ENCODE measurements at regions not wholly inside any gene's neighbourhood (a gene's known extent, or its start where the extent isn't known, plus 50 kb on each side); places are given as distances from the start of the nearest gene placed in this dataset.

DNA sequence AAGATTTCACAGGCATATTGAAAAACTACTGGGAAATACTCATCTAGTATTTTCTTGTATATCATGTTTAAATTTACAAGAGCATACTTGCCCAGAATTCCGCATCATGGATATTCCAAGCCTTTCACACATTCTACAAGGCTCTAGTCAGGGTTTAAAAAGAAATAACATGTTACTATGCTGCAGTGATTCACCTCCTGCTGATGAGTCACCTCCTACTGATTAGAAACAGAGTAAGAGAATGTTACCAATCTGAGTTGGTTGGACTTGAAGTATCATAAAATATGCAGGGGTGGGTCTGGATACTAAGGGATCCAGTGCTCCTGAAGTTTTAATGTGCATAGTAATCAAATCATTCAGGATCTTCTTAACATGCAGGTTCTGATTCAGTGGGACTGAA, 192.0 kb upstream of the ANK2 start:
- TF ChIP-seq, protein P1, sequence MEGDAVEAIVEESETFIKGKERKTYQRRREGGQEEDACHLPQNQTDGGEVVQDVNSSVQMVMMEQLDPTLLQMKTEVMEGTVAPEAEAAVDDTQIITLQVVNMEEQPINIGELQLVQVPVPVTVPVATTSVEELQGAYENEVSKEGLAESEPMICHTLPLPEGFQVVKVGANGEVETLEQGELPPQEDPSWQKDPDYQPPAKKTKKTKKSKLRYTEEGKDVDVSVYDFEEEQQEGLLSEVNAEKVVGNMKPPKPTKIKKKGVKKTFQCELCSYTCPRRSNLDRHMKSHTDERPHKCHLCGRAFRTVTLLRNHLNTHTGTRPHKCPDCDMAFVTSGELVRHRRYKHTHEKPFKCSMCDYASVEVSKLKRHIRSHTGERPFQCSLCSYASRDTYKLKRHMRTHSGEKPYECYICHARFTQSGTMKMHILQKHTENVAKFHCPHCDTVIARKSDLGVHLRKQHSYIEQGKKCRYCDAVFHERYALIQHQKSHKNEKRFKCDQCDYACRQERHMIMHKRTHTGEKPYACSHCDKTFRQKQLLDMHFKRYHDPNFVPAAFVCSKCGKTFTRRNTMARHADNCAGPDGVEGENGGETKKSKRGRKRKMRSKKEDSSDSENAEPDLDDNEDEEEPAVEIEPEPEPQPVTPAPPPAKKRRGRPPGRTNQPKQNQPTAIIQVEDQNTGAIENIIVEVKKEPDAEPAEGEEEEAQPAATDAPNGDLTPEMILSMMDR (IDR thresholded peaks at IDR 0.05) = no peak
- peaks cover 0 to 8% of the 10 kb centered on the region in 2 donors for H3K4me1 ChIP-seq
- DNase-seq (ENCODE audit: low spot score in 2 of 2) = peak in 1 of 2 donors; percentile 69
- no peaks in the 10 kb centered on the region for H3K36me3 ChIP-seq
- intact Hi-C loops (cut with DNase I) = loop anchor here (2.0 to 5.0 kb wide), 3 partner anchors 39 to 80 kb away; no protein-coding TSS in a partner anchor
- H3K4me3 ChIP-seq = no peak overlapping the region
- H3K9me3 ChIP-seq = no peaks in the 10 kb centered on the region
- no peaks in the 10 kb centered on the region for H3K27me3 ChIP-seq
- peak overlapping the region; percentile 40 to 68 for H3K27ac ChIP-seq

GRCh38 chr4:112858751-112859150, 190.7 kb upstream of the ANK2 start:
- peak overlapping the region in 1 of 2 donors; percentile 32 for H3K27ac ChIP-seq
- no peak for DNase-seq (ENCODE audit: low spot score in 2 of 2)
- H3K4me1 ChIP-seq = peaks cover 0 to 8% of the 10 kb centered on the region in 2 donors
- H3K9me3 ChIP-seq = no peaks in the 10 kb centered on the region
- intact Hi-C loops (cut with DNase I) = loop anchor here (5.0 kb wide), 2 partner anchors 64 to 79 kb away; no protein-coding TSS in a partner anchor
- no peaks in the 10 kb centered on the region for H3K36me3 ChIP-seq
- no peaks in the 10 kb centered on the region for H3K27me3 ChIP-seq
- TF ChIP-seq, protein P1 (IDR thresholded peaks at IDR 0.05) = no peak
- H3K4me3 ChIP-seq = no peak overlapping the region

- Histone ChIP-seq H3K27ac (no peak overlapping the region), H3K9me3 (no peaks in the 10 kb centered on the region), H3K4me3 (no peak overlapping the region), H3K36me3 (no peaks in the 10 kb centered on the region), H3K27me3 (no peaks in the 10 kb centered on the region), H3K4me1 (peaks cover 0 to 8% of the 10 kb centered on the region in 2 donors)
- intact Hi-C loops (cut with DNase I) = loop anchor here (5.0 kb wide), 2 partner anchors 63 to 78 kb away; no protein-coding TSS in a partner anchor
- DNase-seq (ENCODE audit: low spot score in 2 of 2) = no peak
- TF ChIP-seq, protein P1 (IDR thresholded peaks at IDR 0.05) = no peak
Measured at GRCh38 chr4:112859456-112860184, 189.8 kb upstream of the ANK2 start.

DNA sequence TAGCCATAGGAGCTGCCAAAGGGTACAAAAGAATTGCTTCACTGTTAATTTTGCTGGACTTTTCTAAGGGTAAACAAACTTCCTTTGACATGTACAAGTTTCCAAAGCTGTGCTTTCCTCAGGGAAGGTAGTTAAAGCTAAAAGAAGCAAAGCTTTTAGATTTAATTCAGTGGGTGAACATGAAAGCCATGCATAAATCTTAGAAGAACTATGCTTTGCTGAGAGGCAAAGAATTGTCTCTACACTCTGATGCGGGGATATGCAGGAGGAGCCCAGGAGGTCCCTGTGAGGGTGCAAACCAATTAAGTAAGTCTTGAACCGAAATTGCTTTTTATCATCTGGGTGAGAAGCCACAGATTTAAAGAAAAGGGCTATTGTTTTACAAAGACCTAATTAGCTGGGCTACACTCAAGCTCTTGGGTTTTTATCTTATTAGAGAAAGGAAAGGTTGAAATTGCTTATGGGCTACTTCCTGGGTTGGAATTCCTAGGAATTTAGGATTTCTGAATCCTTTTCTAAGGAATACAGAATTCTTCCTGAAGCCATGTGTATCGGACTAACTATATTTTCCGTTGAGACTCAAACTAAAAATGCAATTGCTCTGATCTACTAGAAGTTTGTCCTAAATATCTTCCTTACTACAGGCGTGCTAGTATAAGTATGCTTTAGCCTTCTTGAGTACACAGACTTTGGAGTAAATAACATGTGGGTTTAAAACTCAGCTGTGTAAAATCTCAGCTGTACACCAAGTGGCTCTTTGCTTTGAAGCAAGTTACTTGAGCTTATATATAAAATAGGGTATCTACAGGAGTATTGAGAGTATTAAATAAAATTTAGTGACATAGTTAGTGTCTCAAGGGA, 188.4 kb upstream of the ANK2 start:
- Histone ChIP-seq H3K4me1 (peaks cover 0 to 8% of the 10 kb centered on the region in 2 donors), H3K36me3 (no peaks in the 10 kb centered on the region), H3K9me3 (no peaks in the 10 kb centered on the region), H3K4me3 (no peak overlapping the region), H3K27me3 (no peaks in the 10 kb centered on the region), H3K27ac (peak overlapping the region in 1 of 2 donors; percentile 58)
- DNase-seq (ENCODE audit: low spot score in 2 of 2) = no peak
- intact Hi-C loops (cut with DNase I) = no loop called here
- TF ChIP-seq, protein P1 (IDR thresholded peaks at IDR 0.05) = no peak

- Histone ChIP-seq H3K27me3 (no peaks in the 10 kb centered on the region), H3K9me3 (no peaks in the 10 kb centered on the region), H3K36me3 (no peaks in the 10 kb centered on the region), H3K27ac (peak overlapping the region in 1 of 2 donors; percentile 58), H3K4me1 (peaks cover 0 to 3% of the 10 kb centered on the region in 2 donors), H3K4me3 (no peak overlapping the region)
- TF ChIP-seq, protein P1 (IDR thresholded peaks at IDR 0.05) = no peak
- intact Hi-C loops (cut with DNase I) = no loop called here
- no peak for DNase-seq (ENCODE audit: low spot score in 2 of 2)
Measured at GRCh38 chr4:112861691-112862674, 187.5 kb upstream of the ANK2 start.
